HG02763 (cell line): ENCODE measurements at regions not wholly inside any gene's neighbourhood (a gene's known extent, or its start where the extent isn't known, plus 50 kb on each side); places are given as distances from the start of the nearest gene placed in this dataset.

Experiments used
- ATAC-seq: cut with Tn5 transposase; IDR thresholded peaks from one replicate; pipeline ENCODE4 v1.9.1; 2021; ENCODE audit warnings: mild to moderate bottlenecking, moderate library complexity; ENCODE audit not compliant: unreplicated experiment

GRCh38 chr5:133715616-133716015 is 103.3 kb upstream of the FSTL4 start:
- ATAC-seq: no peak

GRCh38 chr5:133715216-133715615 is 102.9 kb upstream of the FSTL4 start:
- ATAC-seq: no peak

GRCh38 chr5:133714161-133714915 is 102.0 kb upstream of the FSTL4 start:
- no peak for ATAC-seq

- no peak for ATAC-seq
Measured at GRCh38 chr5:133713751-133714150, 101.4 kb upstream of the FSTL4 start.

- ATAC-seq: no peak
Measured at GRCh38 chr5:133713209-133713608, 100.9 kb upstream of the FSTL4 start.

GRCh38 chr5:133712562-133712961 is 100.2 kb upstream of the FSTL4 start:
- no peak for ATAC-seq

GRCh38 chr5:133709209-133709725 is 96.9 kb upstream of the FSTL4 start:
- ATAC-seq: no peak

- ATAC-seq: no peak
Measured at GRCh38 chr5:133708331-133708850, 96.0 kb upstream of the FSTL4 start.

GRCh38 chr5:133707629-133708028 is 95.3 kb upstream of the FSTL4 start:
- no peak for ATAC-seq

GRCh38 chr5:133706506-133707430 is 94.4 kb upstream of the FSTL4 start:
- no peak for ATAC-seq

- ATAC-seq: no peak
Measured at GRCh38 chr5:133705331-133705730, 93.0 kb upstream of the FSTL4 start.

GRCh38 chr5:133704411-133704810 is 92.1 kb upstream of the FSTL4 start:
- no peak for ATAC-seq

- ATAC-seq: no peak
Measured at GRCh38 chr5:133703935-133704334, 91.6 kb upstream of the FSTL4 start.

GRCh38 chr5:133702791-133703770 is 90.7 kb upstream of the FSTL4 start:
- ATAC-seq: no peak

- no peak for ATAC-seq
Measured at GRCh38 chr5:133701871-133702270, 89.5 kb upstream of the FSTL4 start.

GRCh38 chr5:133700251-133700650 is 87.9 kb upstream of the FSTL4 start:
- ATAC-seq: no peak

GRCh38 chr5:133698646-133699526 is 86.5 kb upstream of the FSTL4 start:
- ATAC-seq: no peak

- ATAC-seq: no peak
Measured at GRCh38 chr5:133698259-133698554, 85.9 kb upstream of the FSTL4 start.

GRCh38 chr5:133697536-133698258 is 85.4 kb upstream of the FSTL4 start:
- ATAC-seq: no peak
